HTERT RPE-1 (cell line): ENCODE measurements at regions not wholly inside any gene's neighbourhood (a gene's known extent, or its start where the extent isn't known, plus 50 kb on each side); places are given as distances from the start of the nearest gene placed in this dataset.

Experiments used
- in situ Hi-C: fragments of 300-500 bp; cut with MboI; formaldehyde crosslinking; loops from 4 replicates; pipeline ENCODE4 v1.14.3; 2020; ENCODE audit warnings: low sequenced_read_pairs

- in situ Hi-C loops: loop anchor here (25.0 kb wide), 1 partner anchor 293 kb away; no protein-coding TSS in a partner anchor
These were observed 357.3 kb downstream of the CTTN start for GRCh38 chr11:70755410-70756158.

- in situ Hi-C loops: loop anchor here (25.0 kb wide), 1 partner anchor 294 kb away; no protein-coding TSS in a partner anchor
These were observed 358.0 kb downstream of the CTTN start for GRCh38 chr11:70756341-70756740.

- in situ Hi-C loops: loop anchor here (25.0 kb wide), 1 partner anchor 294 kb away; no protein-coding TSS in a partner anchor
These were observed 358.4 kb downstream of the CTTN start for GRCh38 chr11:70756756-70757155.

GRCh38 chr11:70757241-70757640, 358.9 kb downstream of the CTTN start:
- in situ Hi-C loops: loop anchor here (25.0 kb wide), 1 partner anchor 295 kb away; no protein-coding TSS in a partner anchor

- in situ Hi-C loops: loop anchor here (25.0 kb wide), 1 partner anchor 296 kb away; no protein-coding TSS in a partner anchor
These were observed 359.9 kb downstream of the CTTN start for GRCh38 chr11:70758206-70758605.

DNA sequence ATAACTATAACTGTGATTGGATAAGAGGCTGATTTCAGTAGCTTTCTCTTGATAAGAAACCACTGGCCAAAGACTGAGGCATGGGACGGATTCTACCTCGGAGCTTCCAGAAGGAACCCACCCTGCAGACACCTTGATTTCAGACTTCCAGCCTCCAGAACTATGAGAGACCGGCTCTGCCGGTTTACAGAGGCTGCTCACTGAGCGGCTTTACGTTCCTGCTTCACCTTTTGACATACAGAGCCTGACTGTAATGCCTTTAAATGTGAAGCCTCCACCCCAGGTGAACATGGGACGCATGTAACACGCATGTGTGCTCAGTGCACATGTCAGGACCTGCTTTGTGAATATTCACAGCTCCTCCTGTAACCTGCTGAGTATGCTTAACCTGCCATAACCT, 361.5 kb downstream of the CTTN start:
- in situ Hi-C loops: loop anchor here (25.0 kb wide), 1 partner anchor 298 kb away; no protein-coding TSS in a partner anchor

- in situ Hi-C loops: loop anchor here (25.0 kb wide), 1 partner anchor 298 kb away; no protein-coding TSS in a partner anchor
These were observed 362.2 kb downstream of the CTTN start for GRCh38 chr11:70760416-70761020.

GRCh38 chr11:70761094-70761907, 363.0 kb downstream of the CTTN start:
- in situ Hi-C loops: loop anchor here (25.0 kb wide), 1 partner anchor 299 kb away; no protein-coding TSS in a partner anchor

DNA sequence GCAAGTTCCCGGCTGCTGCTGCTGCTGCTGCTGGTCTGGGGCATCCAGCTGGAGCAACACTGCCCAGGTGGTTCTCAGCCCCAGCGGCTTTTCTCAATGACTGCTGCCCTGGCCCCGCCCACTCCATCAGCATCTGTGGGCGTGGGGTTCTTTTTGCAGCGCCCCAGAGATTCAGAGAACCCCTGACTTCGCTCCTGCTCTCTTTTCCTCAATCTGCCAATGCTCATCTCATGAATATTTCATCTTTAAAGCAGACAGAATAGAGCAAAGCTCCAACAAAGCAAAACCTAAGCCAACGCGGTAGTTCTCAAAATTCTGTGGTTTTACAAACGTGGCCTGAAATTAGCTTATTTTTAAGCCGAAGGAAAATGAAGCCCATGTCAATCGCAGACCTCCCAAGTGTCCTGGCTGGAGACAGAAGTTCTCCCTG, 363.6 kb downstream of the CTTN start:
- in situ Hi-C loops: loop anchor here (25.0 kb wide), 1 partner anchor 300 kb away; no protein-coding TSS in a partner anchor

GRCh38 chr11:70762810-70763209, 364.5 kb downstream of the CTTN start:
- in situ Hi-C loops: loop anchor here (25.0 kb wide), 1 partner anchor 301 kb away; no protein-coding TSS in a partner anchor

GRCh38 chr11:70763606-70764005, 365.3 kb downstream of the CTTN start:
- in situ Hi-C loops: loop anchor here (25.0 kb wide), 1 partner anchor 301 kb away; no protein-coding TSS in a partner anchor

- in situ Hi-C loops: loop anchor here (25.0 kb wide), 1 partner anchor 302 kb away; no protein-coding TSS in a partner anchor
These were observed 366.1 kb downstream of the CTTN start for GRCh38 chr11:70764356-70764905.

- in situ Hi-C loops: loop anchor here (25.0 kb wide), 1 partner anchor 305 kb away; no protein-coding TSS in a partner anchor
These were observed 368.6 kb downstream of the CTTN start for GRCh38 chr11:70766901-70767300.

- in situ Hi-C loops: loop anchor here (25.0 kb wide), 1 partner anchor 306 kb away; no protein-coding TSS in a partner anchor
These were observed 370.2 kb downstream of the CTTN start for GRCh38 chr11:70768346-70769095.

DNA sequence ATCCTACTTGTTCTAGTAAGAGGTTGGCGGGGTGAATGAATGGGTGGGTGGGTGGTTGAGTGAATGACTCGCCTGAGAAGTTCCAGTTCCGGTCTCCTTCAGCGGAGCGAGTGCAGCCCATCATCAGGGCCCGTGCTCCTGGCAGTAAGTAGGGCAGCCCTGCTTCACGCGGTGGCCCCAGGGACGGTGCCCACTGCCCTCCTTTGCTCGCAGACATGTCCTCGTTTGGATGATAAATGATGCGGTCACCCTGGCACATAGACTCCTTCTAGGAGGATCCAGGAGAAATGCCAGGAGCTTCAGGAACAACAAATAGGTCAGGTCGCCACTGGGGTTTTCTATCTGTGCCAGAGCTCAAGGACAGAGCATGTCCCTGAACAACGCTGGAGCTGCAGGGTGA, 370.8 kb downstream of the CTTN start:
- in situ Hi-C loops: loop anchor here (25.0 kb wide), 1 partner anchor 307 kb away; no protein-coding TSS in a partner anchor

DNA sequence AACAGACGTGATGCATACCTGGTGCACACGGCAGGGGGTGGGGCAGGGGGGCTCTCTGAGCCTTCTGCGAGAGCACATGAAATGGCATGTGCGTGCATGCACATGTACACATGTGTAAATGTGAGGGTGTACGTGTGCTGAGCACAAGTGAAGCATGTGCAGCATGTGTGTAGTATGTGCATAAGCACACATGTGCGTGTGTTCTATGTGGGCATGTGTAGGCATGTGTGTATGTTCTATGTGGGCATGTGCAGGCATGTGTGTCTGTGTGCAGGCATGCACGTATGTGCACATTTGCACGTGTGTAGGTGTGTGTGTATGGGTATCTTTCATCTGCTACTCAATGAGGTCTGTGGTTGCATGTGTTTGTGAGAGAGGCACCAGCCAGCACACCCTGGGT, 371.2 kb downstream of the CTTN start:
- in situ Hi-C loops: loop anchor here (25.0 kb wide), 1 partner anchor 307 kb away; no protein-coding TSS in a partner anchor

GRCh38 chr11:70771099-70771885, 373.0 kb downstream of the CTTN start:
- in situ Hi-C loops: loop anchor here (25.0 kb wide), 1 partner anchor 309 kb away; no protein-coding TSS in a partner anchor

DNA sequence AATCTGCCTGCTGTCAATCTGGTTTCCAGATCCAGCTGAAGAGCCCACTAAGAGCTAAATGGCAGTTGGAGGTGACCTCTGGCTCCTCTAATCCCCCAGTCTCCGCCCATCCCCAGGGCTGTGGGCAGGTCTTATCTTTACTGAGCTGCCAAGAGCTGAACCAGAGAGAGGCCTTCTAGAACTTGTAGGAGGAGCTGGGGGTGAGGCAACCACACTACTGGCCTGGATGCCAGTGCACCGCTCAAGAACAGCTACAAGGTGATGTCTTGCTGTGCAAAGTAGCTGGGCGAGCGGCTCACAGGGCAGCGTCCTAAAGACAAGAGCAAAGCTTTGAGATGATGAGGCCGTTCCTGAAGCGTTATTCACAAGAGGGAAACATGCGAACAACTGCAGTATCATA, 374.6 kb downstream of the CTTN start:
- in situ Hi-C loops: loop anchor here (25.0 kb wide), 1 partner anchor 311 kb away; no protein-coding TSS in a partner anchor
